ENCODE measurements at regions not wholly inside any gene's neighbourhood (a gene's known extent, or its start where the extent isn't known, plus 50 kb on each side); places are given as distances from the start of the nearest gene placed in this dataset.

DNA sequence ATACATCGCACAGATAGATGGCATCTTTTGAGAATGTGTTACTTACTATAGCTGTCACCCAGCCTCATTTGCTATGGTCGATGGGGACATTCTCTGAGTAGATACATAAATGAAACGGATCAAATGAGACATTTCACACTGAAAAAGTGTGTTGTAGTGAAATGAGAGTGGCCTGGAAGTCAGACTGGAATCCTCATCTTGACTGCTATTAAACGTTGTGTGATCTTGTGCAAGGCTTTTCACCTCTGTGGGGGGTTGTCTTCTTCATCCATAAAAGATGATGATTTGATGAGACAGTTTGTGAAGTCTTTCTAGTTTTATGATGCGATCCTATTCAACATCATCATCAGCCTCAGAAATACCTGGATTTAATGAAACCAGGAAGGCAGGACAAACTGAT lies 155.4 kb upstream of the MYO3A start:
- Histone ChIP-seq H3K79me1 (ENCODE audit: low read depth, low read length) (no peaks in the 10 kb centered on the region), H3K79me2 (ENCODE audit: control insufficient read depth in 1 of 2, insufficient read depth in 2 of 2, low read length in 2 of 2) (no peaks in the 10 kb centered on the region), H3K18ac (ENCODE audit: extremely low read depth, low read length) (no peak overlapping the region), H4K5ac (ENCODE audit: insufficient read length, low read depth, low read length) (no peak overlapping the region), H3K4me1 (replicated peaks in 1 of 4; ENCODE audit: control insufficient read depth in 3 of 4, insufficient read depth in 4 of 4, low read length in 3 of 4) (peaks cover 0 to 16% (median 8%) of the 10 kb centered on the region in 4 experiments; a peak in 4 of 7 replicates), H3K14ac (ENCODE audit: insufficient read length) (no peak overlapping the region), H4K91ac (replicated peaks; ENCODE audit: insufficient read length, low read length) (no peak overlapping the region), H2AFZ (ENCODE audit: low read length) (no peak overlapping the region), H3K23ac (ENCODE audit: insufficient read length) (no peak overlapping the region), H2BK120ac (replicated peaks; ENCODE audit: low read depth, low read length) (no peak overlapping the region), H3K27ac (ENCODE audit: low read depth, low read length) (no peak overlapping the region), H4K20me1 (replicated peaks in 1 of 2; ENCODE audit: control insufficient read depth in 1 of 2, insufficient read depth in 2 of 2, low read length in 2 of 2) (no peaks in the 10 kb centered on the region), H2BK12ac (ENCODE audit: low read depth, low read length) (no peak overlapping the region), H3K23me2 (ENCODE audit: low read depth, low read length) (no peaks in the 10 kb centered on the region), H2BK5ac (ENCODE audit: low read depth, low read length) (no peak overlapping the region), H4K8ac (ENCODE audit: extremely low read depth, insufficient read depth, low read length) (no peak overlapping the region), H3K36me3 (ENCODE audit: control insufficient read depth in 2 of 4, insufficient read depth in 4 of 4, low read length in 3 of 4) (no peaks in the 10 kb centered on the region), H2BK15ac (ENCODE audit: low read length) (no peak overlapping the region), H3K9me3 (ENCODE audit: insufficient read depth in 2 of 2, low read depth in 1 of 2, low read length in 1 of 2) (no peaks in the 10 kb centered on the region), H3K27me3 (replicated peaks in 1 of 4; ENCODE audit: control insufficient read depth in 3 of 4, extremely low read depth in 1 of 4, insufficient read depth in 3 of 4, low read length in 3 of 4) (no peaks in the 10 kb centered on the region), H3K56ac (replicated peaks; ENCODE audit: insufficient read length, low read depth, low read length) (no peak overlapping the region), H3K9ac (replicated peaks in 1 of 4; ENCODE audit: extremely low read depth in 1 of 4, low read depth in 3 of 4, low read length in 3 of 4) (no peak overlapping the region), H3K4me2 (ENCODE audit: insufficient read depth in 1 of 2, low read depth in 2 of 2, low read length in 2 of 2) (no peak overlapping the region), H3K4ac (replicated peaks; ENCODE audit: insufficient read length, low read depth, low read length) (no peak overlapping the region), H2BK20ac (ENCODE audit: low read length) (no peak overlapping the region), H3K4me3 (ENCODE audit: extremely low read depth in 1 of 4, insufficient read depth in 2 of 4, low read depth in 3 of 4, low read length in 4 of 4) (no peak overlapping the region), H2AK5ac (ENCODE audit: low read depth, low read length) (no peak overlapping the region)
- CTCF ChIA-PET (ENCODE audit: partially characterized antibody): no interaction called here
- 86% methylated on average over 5 of the region's 5 CpGs; no CpG with 5 or more reads in 1 of the 2 experiments for WGBS, 2 experiments (ENCODE audit: extremely low coverage in 1 of 2, insufficient coverage in 1 of 2, insufficient read length in 1 of 2, insufficient replicate concordance in 2 of 2, low coverage in 1 of 2, low lambda C conversion rate in 2 of 2, missing lambda C conversion rate in 1 of 2)
- no peak for FAIRE-seq
- no peak for DNase-seq (ENCODE audit: low read depth in 1 of 2, low spot score in 2 of 2)
- TF ChIP-seq CBX8 (IDR thresholded peaks at IDR 0.05; ENCODE audit: borderline replicate concordance, low read depth, low read length) (no peak), TAF7 (optimal IDR thresholded peaks at IDR 0.05; ENCODE audit: borderline replicate concordance, low read depth, low read length) (no peak), BCL11A (IDR thresholded peaks at IDR 0.05; ENCODE audit: low read depth in 2 of 2, low read length in 2 of 2) (no peak), ASH2L (IDR thresholded peaks at IDR 0.05; ENCODE audit: low read length) (no peak), SUZ12 (IDR thresholded peaks at IDR 0.05; ENCODE audit: low read length) (no peak), RXRA (IDR thresholded peaks at IDR 0.05; ENCODE audit: insufficient read depth, low read depth, low read length) (no peak), TBP (IDR thresholded peaks at IDR 0.05; ENCODE audit: low read depth, low read length) (no peak)
- TF ChIP-seq, protein P1, sequence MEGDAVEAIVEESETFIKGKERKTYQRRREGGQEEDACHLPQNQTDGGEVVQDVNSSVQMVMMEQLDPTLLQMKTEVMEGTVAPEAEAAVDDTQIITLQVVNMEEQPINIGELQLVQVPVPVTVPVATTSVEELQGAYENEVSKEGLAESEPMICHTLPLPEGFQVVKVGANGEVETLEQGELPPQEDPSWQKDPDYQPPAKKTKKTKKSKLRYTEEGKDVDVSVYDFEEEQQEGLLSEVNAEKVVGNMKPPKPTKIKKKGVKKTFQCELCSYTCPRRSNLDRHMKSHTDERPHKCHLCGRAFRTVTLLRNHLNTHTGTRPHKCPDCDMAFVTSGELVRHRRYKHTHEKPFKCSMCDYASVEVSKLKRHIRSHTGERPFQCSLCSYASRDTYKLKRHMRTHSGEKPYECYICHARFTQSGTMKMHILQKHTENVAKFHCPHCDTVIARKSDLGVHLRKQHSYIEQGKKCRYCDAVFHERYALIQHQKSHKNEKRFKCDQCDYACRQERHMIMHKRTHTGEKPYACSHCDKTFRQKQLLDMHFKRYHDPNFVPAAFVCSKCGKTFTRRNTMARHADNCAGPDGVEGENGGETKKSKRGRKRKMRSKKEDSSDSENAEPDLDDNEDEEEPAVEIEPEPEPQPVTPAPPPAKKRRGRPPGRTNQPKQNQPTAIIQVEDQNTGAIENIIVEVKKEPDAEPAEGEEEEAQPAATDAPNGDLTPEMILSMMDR (IDR thresholded peaks at IDR 0.05; ENCODE audit: control extremely low read depth in 1 of 3, insufficient read depth in 1 of 3, low read depth in 1 of 3, low read length in 3 of 3): no peak
- TF ChIP-seq, protein P2, sequence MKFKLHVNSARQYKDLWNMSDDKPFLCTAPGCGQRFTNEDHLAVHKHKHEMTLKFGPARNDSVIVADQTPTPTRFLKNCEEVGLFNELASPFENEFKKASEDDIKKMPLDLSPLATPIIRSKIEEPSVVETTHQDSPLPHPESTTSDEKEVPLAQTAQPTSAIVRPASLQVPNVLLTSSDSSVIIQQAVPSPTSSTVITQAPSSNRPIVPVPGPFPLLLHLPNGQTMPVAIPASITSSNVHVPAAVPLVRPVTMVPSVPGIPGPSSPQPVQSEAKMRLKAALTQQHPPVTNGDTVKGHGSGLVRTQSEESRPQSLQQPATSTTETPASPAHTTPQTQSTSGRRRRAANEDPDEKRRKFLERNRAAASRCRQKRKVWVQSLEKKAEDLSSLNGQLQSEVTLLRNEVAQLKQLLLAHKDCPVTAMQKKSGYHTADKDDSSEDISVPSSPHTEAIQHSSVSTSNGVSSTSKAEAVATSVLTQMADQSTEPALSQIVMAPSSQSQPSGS (IDR thresholded peaks at IDR 0.05; ENCODE audit: low read length): no peak
- POLR2A ChIA-PET (ENCODE audit: partially characterized antibody): no interaction called here
